Cardiac septum (tissue), 1 donor: ENCODE measurements at regions not wholly inside any gene's neighbourhood (a gene's known extent, or its start where the extent isn't known, plus 50 kb on each side); places are given as distances from the start of the nearest gene placed in this dataset.

Experiments used
- DNase-seq: peaks from one replicate; pipeline ENCODE4 v3.0.0-alpha.2; 2020; ENCODE audit warnings: low spot score
- intact Hi-C: fragments of 100-400 bp; cut with DNase I; formaldehyde crosslinking; loops from one replicate; pipeline ENCODE4 v1.14.0; 2022
- donor health status: DM: no; HTN: no; CAD: no.

DNA sequence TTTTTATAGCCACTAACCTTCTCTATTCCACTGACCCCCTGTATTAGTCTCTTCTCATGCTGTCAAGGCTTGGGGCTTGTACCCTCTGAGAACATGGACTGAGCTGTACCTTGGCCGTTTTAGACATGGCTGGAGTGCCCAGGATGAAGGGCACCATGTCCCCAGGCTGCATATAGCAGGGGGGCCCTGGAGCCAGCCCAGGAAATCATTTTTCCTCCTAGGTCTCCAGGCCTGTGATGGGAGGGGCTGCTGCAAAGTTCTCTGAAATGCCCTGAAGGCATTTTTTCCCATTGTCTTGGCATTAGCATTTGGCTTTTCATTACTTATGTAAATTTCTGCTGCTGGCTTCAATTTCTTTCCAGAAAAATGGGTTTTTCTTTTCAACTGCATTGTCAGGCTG, 119.5 kb downstream of the NTMT2 start:
- intact Hi-C loops = no loop called here
- DNase-seq = no peak

DNA sequence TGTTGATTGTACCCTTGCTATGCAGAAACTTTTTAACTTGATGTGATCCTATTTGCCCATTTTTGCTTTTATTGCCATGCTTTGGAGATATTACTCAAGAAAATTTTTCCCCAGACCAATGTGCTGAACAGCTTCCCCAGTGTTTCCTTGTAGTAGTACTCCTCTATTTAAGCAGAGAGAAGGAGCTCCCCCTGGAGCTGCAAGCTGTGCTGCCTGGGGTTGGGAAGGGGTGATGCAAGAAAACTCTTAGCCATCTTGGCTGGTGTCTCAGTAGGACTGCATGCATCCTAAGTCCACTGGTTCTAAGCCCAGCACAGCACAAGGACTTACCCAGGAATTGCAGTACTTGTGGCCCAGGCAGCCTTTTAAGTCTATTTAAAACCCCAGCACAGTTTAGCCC, 121.6 kb downstream of the NTMT2 start:
- intact Hi-C loops = no loop called here
- no peak for DNase-seq

DNA sequence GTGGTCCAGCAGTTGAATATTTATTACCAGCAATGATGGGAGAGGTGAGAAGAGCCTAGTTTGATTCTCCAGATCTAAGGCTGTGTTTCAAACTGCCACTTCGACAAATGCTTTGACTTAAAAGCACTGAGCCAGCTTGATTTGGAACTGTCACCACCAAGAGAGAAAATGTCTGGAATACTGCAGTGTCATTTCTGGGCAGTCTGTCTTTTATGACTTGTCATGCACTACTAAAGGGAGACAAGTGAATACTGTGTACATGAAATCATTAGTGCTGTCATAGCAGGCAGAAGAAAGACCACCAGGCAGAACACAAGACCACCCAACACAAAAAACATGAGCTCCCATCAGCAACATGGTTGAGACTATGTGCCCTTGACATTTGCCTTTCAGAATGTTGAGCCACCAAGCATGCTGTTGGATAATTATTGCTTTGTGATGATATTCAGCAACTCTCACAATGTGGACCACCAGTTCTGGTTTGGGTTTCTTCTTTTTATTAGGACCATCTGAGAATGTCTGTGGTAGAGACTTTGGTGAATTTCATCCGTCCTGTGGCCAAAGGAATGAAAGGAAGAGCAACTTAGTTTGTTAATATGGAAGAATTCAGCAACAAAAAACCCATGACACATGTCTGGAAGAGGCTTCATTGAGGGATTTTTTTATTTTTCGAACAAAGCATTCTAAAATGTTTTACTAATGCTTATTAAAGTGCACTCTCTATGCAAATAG, 125.8 kb downstream of the NTMT2 start:
- DNase-seq = no peak
- intact Hi-C loops = no loop called here

DNA sequence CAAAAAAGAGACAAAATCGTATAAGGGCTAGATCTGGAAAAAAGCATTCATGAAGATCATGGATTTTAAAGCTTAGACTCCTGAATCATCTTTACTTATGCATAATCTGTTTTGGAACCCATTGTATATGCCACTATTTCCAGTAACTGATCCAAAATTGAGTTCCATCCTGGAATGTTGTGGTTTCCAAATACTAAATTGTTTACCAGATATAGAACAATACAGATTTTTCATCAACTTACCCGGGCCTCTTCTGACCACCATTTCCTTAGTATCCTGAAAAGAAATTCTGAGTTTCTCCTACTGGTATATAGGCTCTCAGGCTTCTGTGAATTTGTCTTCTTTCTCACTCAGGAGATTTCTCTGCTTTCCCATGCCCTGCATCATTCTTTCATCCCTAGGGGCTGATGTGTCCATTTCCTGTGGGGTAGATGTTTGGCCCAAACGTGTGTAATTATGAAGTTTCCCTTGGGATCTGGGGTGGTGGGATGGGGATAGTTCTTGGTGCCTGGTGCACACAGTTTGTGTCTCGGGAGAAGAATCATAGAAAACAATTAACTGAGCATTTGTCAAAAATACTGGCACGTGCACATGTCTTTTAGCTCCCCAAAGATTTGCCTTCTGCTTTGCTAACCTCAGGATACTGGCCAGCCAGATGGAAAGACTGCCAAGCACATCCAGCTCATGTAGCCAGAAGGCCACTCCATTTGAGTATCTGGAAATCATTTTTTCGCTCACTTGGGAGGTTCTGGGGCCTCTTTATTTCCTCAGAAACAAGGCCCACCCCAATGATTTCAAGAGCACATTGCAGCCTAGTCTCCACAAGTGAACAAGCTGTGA, 127.8 kb downstream of the NTMT2 start:
- intact Hi-C loops = no loop called here
- DNase-seq = no peak

DNA sequence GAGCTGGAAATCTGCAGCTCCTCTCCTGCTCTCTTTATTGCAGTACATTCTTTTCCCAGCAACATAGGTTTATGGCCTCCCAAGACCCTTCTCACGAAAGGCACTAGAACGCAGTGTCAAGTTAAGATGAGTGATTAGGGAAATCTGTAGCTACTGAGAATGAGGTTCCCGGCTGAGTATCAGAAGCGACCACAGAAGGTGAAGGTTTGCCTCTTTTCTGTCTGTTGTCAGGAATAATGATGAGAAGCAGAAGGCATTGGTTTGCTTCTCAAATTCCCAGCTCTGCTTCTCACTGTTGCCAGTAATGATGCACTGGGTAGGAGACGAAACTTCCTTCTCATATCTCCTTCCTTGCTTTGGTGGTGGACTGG, 128.4 kb downstream of the NTMT2 start:
- intact Hi-C loops = no loop called here
- DNase-seq = no peak

DNA sequence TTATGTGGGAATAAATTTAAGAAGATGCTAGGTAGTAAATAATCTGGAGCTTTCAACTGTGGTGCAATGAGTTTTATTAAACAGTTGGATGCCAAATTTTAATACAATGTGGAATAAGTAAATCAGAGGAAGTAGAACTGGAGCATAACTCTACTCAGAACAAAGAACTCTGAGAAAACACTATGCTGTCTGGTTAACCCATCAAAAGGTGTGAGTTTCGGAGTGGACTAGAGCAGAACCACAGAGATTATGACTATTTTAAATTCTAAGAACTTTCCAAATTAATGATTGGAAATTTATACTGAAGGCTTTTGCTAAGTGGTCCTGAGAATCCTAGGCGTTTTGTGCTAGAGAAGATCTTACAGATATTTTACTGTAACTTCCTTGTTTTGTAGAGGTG, 132.2 kb downstream of the NTMT2 start:
- intact Hi-C loops = no loop called here
- DNase-seq = no peak

DNA sequence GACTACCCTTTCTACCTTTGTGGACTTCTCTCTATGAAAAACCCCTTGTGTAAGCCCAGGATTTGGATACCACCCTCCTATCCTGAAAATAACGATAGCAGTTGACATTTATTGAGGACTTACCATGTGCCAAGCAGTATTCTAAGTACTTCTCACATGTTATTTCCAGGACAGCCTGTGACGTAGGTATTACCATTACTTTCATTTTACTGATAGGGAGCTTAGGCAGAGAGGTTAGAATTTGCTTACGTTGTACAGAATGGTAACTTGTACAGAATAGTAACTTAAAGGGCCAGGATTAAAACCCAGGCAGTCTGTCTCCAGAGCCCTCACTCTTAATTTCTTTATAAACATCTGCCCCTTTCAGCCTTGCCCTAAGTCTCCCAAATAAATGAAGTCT, 138.3 kb downstream of the NTMT2 start:
- DNase-seq = no peak
- intact Hi-C loops = no loop called here

DNA sequence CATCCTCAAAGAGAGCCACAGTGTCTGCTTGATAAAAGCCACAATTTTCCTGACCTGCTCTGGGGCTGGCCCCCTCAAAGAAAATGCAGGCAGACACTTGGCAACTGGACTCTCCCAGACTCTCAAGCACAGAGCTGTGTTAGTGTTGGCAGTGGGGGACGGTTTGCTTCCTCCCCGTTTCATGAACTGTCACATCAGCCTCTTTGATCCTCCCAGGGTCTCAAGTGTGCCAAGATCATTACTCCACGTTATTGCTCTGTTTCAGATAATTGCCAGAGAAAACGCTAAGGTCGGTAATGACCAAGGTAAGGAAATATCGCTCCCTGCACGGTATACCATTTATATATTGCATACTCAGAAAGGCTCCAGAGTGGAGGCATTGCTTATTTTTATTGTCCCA, 138.8 kb downstream of the NTMT2 start:
- intact Hi-C loops = no loop called here
- no peak for DNase-seq

DNA sequence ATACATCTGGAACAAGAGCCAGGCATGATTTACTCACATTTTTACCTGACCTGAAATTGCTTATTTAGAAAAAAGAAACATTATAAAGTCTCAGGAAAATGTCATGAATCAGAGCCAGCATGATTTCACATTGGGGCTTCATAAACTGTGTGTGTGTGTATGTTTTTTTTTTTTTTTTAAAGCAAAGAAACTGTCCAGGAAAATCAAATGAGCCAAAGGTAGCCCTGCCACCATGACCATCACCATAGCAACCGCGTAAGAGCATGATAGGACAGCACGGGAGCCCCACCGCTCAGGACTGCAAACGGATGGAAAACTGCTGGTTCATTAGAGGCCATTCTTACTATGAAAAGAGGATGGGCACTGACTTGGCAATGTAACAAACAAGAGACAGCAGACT, 139.2 kb downstream of the NTMT2 start:
- intact Hi-C loops = no loop called here
- no peak for DNase-seq

DNA sequence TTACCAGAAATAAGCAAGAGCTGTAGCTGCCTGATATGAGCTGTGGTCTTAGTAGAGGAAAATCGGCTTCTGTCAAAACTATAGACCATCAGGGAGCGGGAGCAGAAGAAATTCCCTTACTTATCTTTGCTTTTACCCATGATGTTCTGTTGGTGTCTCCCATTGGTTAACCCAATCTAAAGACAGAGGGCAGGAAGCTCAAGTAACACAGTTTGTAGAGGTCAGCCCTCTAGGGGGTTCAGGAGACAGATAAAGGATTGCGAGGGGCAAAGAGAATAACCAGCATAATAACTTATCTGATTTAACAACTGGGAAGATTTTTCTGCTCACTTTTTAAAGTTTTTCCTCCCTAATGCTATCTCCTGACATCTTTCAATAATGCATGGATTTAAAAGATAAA, 142.4 kb downstream of the NTMT2 start:
- intact Hi-C loops = no loop called here
- DNase-seq = no peak

DNA sequence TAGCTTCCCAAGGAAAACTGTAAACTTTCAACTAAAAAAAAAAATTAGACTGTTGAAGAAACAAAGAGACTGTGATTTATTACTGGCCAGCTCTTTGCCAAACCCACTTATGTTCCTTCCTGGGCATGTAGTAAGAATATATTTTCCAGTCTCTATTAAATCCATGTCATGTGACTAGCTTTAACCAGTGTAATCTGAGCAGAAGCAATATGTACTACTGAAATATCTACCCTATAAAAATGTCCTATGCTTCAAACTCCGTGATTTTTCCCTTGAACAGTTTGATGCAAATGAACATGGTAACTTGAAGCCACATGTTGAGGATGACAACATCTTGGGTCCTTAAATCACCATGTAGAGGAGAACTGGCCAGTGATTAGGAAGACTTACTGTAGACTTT, 144.5 kb downstream of the NTMT2 start:
- intact Hi-C loops = no loop called here

DNA sequence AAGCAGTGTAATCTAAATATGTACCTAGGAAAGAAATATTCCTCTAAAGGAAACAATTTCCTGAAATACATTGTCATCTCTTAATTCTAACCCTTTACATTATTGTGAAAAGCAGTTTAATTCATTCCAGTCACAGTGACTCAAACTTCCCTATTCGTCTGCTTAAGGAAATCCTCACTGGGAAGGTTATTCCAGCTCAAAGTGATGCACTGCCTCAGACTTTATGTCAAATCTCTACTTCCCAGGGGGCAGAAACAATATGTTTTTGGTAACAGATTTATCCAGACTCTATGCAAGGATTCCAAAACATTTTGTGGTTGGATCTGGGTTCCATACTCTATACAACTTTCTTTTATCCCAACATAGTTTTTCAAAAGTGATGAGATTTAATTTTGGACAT, 145.2 kb downstream of the NTMT2 start:
- intact Hi-C loops = no loop called here
- no peak for DNase-seq

More for the DNA sequence above, 144.5 kb downstream of the NTMT2 start:
- DNase-seq = no peak

DNA sequence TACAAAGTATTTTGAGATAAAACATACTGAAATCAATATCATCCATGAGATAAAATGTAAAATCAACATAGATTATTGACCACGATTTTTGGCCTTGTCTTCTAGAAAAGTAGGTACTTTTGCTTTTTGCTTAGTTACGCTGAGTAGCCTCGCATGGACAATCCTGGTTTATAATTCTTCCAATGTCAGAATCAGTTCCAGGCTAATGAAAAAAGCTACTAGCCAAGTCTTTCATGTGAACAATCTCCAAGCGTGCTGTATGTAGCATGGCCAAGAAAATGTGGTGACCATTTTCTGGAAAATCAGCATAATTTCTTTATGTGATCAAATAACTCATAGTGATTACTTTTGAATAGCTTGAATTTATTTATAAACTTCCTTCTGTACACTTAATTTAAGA, 145.8 kb downstream of the NTMT2 start:
- intact Hi-C loops = no loop called here
- no peak for DNase-seq

DNA sequence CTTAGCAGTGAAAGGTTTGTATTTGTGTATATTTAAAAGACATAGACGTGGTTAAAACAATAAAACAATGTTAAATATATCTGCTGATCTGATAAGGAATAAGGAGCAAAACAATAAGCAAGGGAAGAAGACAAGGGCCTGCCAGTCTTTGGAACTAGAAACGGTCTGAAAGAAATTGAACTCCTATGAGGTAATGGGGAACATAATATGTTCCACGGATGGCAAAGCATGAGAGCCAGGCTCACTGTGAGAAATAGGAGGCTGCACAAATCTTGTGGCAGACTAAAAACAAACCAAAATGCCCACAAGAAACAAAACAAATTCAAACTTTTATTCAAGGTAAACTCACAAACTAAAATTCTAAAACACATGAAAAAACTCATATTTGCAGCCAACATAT, 150.5 kb downstream of the NTMT2 start:
- intact Hi-C loops = no loop called here
- DNase-seq = no peak

DNA sequence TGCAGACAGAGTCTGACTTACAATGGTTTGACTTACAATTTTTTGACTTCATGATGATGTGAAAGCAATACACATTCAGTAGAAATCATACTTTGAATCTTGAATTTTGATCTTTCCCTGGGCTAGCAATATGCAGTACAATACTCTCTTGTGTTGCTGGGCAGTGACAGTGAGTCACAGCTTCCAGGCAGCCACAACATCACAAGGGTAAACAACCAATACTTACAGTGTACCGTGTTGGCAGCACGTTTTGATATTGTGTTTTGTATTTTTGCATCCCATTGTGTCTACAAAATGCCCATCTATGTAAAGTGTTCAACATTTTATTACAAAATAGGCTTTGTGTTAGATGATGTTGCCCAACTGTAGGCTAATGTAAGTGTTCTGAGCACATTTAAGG, 150.9 kb downstream of the NTMT2 start:
- DNase-seq = no peak
- intact Hi-C loops = no loop called here

DNA sequence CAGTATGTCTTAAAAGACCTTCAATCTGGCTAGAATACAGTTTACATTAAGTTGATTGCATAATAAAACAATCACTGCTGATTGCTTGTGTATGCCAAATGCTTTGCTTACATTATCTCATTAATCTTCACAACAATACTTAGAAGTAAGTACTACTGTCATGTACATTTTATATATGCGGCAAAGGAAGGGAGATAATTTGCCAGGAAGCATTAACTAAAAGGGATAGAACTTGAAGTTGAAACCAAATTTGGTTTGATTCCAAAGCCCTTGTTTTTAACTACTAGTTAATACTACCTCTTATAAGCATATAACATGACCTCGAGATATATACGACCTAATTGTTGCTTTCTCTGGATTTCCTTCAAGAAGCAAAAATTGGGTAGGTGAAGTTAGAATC, 155.8 kb downstream of the NTMT2 start:
- intact Hi-C loops = no loop called here
- DNase-seq = no peak

DNA sequence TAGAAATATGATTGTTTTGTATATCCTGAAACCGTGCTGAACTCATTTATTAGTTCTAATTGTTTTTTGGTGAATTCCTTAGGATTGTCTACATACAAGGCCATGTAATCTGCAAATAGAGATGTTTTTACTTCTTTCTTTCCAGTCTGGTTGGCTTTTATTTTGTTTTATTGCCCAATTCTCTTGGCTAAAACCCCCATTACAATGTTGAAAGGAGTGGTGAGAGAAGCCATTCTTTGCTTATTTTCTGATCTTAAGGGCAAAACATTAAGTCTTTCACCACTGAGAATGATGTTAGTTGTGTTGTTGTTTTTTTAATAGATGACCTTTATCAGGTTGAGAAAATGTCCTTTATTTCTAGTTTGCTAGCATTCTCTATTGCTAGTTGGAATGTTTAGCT, 157.3 kb downstream of the NTMT2 start:
- DNase-seq = no peak
- intact Hi-C loops = no loop called here

DNA sequence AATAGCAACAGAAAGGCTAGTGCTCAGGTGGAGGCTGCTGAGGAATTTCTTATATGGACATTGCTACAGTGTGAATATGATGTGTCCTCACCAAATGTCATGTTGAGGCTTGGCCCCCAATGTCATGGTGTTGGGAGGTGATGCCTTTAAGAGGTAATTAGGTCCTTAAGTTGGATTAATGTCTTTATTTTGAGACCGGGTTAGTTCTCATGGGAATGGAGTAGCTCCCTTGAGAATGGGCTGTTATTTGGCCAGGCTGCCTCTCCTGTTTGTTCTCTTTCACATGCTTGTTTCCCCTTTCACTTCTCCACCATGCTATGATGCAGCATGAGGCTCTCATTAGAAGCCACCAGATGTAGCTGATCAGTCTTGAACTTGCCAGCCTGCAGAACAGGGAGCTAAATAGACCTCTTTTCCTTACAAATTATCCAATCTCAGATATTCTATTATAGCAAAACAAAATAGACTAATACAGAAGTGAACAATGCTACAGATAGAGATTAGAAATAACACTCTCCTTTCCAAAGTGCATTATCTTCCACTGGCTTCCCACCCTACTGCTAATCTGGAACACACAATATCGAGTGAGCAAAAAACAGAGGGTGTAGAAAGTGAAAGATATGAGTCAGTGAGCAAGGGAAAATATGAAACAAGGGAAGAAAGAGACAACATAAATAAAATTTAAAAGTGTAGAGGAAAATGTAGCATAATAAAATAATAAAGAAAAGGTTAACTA, 160.2 kb downstream of the NTMT2 start:
- DNase-seq = no peak
- intact Hi-C loops = no loop called here

DNA sequence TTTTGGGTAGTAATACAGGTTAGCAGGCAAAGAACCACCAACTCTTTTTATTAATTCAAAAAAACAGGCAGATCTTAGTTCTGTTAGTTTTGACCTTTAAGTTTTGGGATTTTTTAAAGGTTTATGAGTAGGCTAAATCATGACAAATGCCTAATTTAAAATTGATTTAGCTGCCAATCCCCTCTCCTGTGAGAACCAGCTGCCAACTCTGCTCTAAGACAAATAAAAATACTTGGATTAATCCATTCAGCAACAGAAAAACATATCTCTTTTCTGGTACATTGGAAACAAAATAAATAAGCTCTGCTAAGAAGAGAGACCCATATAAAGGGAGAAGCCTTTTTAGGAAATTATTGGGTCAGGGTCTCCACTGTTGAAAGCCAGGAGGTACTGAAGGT, 160.8 kb downstream of the NTMT2 start:
- intact Hi-C loops = no loop called here

DNA sequence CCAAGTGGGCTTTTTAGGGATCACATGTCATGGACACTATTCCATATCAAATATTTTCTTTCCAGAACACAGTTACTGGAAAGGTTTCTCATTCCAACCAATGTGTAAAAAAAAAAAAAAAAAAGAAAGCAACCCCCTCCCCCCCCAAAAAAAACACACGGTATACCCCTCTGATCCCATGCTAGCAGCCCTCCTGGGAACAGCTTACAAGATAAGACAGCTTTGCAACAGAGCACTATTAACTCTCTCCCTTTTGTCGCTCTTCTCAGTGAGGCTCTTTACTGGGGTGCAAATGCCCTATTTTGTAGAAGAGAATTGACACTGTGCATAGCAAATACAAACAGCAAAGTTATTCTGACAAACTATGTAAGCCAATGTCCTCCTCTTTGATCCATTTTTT, 161.2 kb downstream of the NTMT2 start:
- no peak for DNase-seq
- intact Hi-C loops = no loop called here

More for the DNA sequence above, 160.8 kb downstream of the NTMT2 start:
- DNase-seq = no peak

DNA sequence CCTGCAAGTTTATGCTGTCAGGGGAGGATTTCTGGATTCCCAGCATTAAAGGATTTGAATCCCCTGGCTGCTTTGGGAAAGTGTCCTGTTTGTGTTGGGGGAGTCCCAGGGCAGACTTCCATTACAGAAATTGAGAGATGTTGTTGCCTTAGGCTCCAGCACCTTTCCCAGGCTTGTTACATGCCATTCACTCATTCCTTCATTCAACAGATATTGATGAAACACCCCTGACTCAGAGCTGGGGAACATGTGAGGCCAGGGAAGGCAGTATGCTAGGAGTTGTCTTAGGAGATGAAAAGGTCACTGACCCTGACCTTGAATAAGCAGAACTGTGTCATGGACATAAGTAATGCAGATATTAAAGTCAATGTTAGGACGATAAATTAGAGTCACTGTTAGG, 161.7 kb downstream of the NTMT2 start:
- no peak for DNase-seq

More for the DNA sequence above, 161.7 kb downstream of the NTMT2 start:
- intact Hi-C loops = no loop called here
